Astrocyte (in vitro differentiated cells and primary cell): ENCODE measurements at regions not wholly inside any gene's neighbourhood (a gene's known extent, or its start where the extent isn't known, plus 50 kb on each side); places are given as distances from the start of the nearest gene placed in this dataset.

Experiments used
- EZH2 ChIP-seq: IDR thresholded peaks from 2 replicates; pipeline ENCODE4 v1.6.1; 2012; ENCODE audit warnings: mild to moderate bottlenecking, low read length, inconsistent platforms; ENCODE audit not compliant: insufficient read depth
- TF ChIP-seq, protein P1 (sequence below): IDR thresholded peaks from 2 replicates; pipeline ENCODE4 v1.5.1; 2011; ENCODE audit warnings: low read depth, mild to moderate bottlenecking, inconsistent platforms, low read length, moderate library complexity; ENCODE audit not compliant: insufficient read depth

- TF ChIP-seq, protein P1, sequence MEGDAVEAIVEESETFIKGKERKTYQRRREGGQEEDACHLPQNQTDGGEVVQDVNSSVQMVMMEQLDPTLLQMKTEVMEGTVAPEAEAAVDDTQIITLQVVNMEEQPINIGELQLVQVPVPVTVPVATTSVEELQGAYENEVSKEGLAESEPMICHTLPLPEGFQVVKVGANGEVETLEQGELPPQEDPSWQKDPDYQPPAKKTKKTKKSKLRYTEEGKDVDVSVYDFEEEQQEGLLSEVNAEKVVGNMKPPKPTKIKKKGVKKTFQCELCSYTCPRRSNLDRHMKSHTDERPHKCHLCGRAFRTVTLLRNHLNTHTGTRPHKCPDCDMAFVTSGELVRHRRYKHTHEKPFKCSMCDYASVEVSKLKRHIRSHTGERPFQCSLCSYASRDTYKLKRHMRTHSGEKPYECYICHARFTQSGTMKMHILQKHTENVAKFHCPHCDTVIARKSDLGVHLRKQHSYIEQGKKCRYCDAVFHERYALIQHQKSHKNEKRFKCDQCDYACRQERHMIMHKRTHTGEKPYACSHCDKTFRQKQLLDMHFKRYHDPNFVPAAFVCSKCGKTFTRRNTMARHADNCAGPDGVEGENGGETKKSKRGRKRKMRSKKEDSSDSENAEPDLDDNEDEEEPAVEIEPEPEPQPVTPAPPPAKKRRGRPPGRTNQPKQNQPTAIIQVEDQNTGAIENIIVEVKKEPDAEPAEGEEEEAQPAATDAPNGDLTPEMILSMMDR, result no peak
- no peak for TF ChIP-seq EZH2
Observed at GRCh38 chr3:159875116-159875515, 113.5 kb upstream of the IL12A start.
